HEK293 (cell line): ENCODE measurements at regions not wholly inside any gene's neighbourhood (a gene's known extent, or its start where the extent isn't known, plus 50 kb on each side); places are given as distances from the start of the nearest gene placed in this dataset.

ENCODE experiments used
- CTCF ChIA-PET: fragments of 350-600 bp; formaldehyde crosslinking; extraction: SDS; loops from one replicate; lab custom pipeline; 2021; ENCODE audit warnings: antibody characterized with exemption; lab: Yijun Ruan, JAX
- POLR2A ChIA-PET: fragments of 300-600 bp; formaldehyde crosslinking; extraction: SDS; loops from one replicate; lab custom pipeline; 2020; ENCODE audit warnings: antibody characterized with exemption, inconsistent platforms; lab: Yijun Ruan, JAX
- H3K27ac ChIP-seq: fragments of 200-500 bp; sonication (Bioruptor generic); 2 replicates; pipeline ENCODE4 v1.5.1; 2014; ENCODE audit warnings: low read depth, low read length, control low read depth, inconsistent platforms; ENCODE audit errors: extremely low read depth
- H3K36me3 ChIP-seq, 2 experiments: fragments of 200-500 bp in 1 of 2; sonication (Bioruptor generic) in 1 of 2; 1 replicate in 1 of 2; 2 replicates in 1 of 2; pipeline ENCODE4 v1.5.1; 2014 to 2017; ENCODE audit warnings: inconsistent platforms in 2 of 2, low read length in 2 of 2; ENCODE audit not compliant: control insufficient read depth in 2 of 2, insufficient read depth in 1 of 2
- H3K4me1 ChIP-seq: fragments of 200-500 bp; sonication (Bioruptor generic); 2 replicates; pipeline ENCODE4 v1.5.1; 2014; ENCODE audit warnings: mild to moderate bottlenecking, low read length, inconsistent platforms; ENCODE audit not compliant: control insufficient read depth, insufficient read depth
- H3K4me3 ChIP-seq: 2 replicates; pipeline ENCODE4 v1.5.1; 2011; ENCODE audit warnings: low read depth, mild to moderate bottlenecking, control low read depth, low read length, moderate library complexity
- H3K9me3 ChIP-seq: fragments of 200-500 bp; sonication (Bioruptor generic); 2 replicates; pipeline ENCODE4 v1.5.1; 2014; ENCODE audit warnings: low read depth, low read length, inconsistent platforms; ENCODE audit not compliant: control insufficient read depth, insufficient read depth
- SP2 ChIP-seq: fragments of 450-650 bp; formaldehyde crosslinking; IDR thresholded peaks from 2 replicates; pipeline ENCODE4 v1.5.1; 2016; ENCODE audit warnings: missing biosample characterization, missing genetic modification characterization
- ZFP69B ChIP-seq: fragments of 450-650 bp; formaldehyde crosslinking; IDR thresholded peaks from 2 replicates; pipeline ENCODE4 v1.5.1; 2016; ENCODE audit warnings: missing biosample characterization, missing genetic modification characterization
- ZNF157 ChIP-seq: fragments of 450-650 bp; formaldehyde crosslinking; IDR thresholded peaks from 2 replicates; pipeline ENCODE4 v1.5.1; 2016; ENCODE audit warnings: missing biosample characterization, missing genetic modification characterization
- ZNF169 ChIP-seq: fragments of 450-650 bp; formaldehyde crosslinking; IDR thresholded peaks from 2 replicates; pipeline ENCODE4 v1.5.1; 2016; ENCODE audit warnings: missing biosample characterization, missing genetic modification characterization
- ZNF174 ChIP-seq: fragments of 450-650 bp; formaldehyde crosslinking; IDR thresholded peaks from 2 replicates; pipeline ENCODE4 v1.5.0; 2017; ENCODE audit warnings: missing biosample characterization, mild to moderate bottlenecking, missing genetic modification characterization
- ZNF175 ChIP-seq: fragments of 450-650 bp; formaldehyde crosslinking; IDR thresholded peaks from 2 replicates; pipeline ENCODE4 v1.5.1; 2016; ENCODE audit warnings: missing biosample characterization, missing genetic modification characterization
- ZNF404 ChIP-seq: fragments of 450-650 bp; formaldehyde crosslinking; IDR thresholded peaks from 2 replicates; pipeline ENCODE4 v1.5.1; 2017; ENCODE audit warnings: missing biosample characterization, missing genetic modification characterization
- ZNF501 ChIP-seq: fragments of 450-650 bp; formaldehyde crosslinking; IDR thresholded peaks from 2 replicates; pipeline ENCODE4 v1.5.1; 2016; ENCODE audit warnings: missing biosample characterization, missing genetic modification characterization
- ZNF596 ChIP-seq: fragments of 450-650 bp; IDR thresholded peaks from 2 replicates; pipeline ENCODE4 v1.5.0; 2018; ENCODE audit warnings: missing biosample characterization, mild to moderate bottlenecking, missing genetic modification characterization, moderate library complexity
- ZNF610 ChIP-seq: fragments of 450-650 bp; formaldehyde crosslinking; IDR thresholded peaks from 2 replicates; pipeline ENCODE4 v1.5.1; 2016; ENCODE audit warnings: missing biosample characterization, missing genetic modification characterization, borderline replicate concordance
- ZNF624 ChIP-seq: fragments of 450-650 bp; formaldehyde crosslinking; IDR thresholded peaks from 2 replicates; pipeline ENCODE4 v1.5.1; 2017; ENCODE audit warnings: missing biosample characterization, missing genetic modification characterization
- ZNF660 ChIP-seq: fragments of 450-650 bp; IDR thresholded peaks from 2 replicates; pipeline ENCODE4 v1.5.1; 2018; ENCODE audit warnings: missing biosample characterization, mild to moderate bottlenecking, missing genetic modification characterization
- ZNF830 ChIP-seq: fragments of 450-650 bp; IDR thresholded peaks from 2 replicates; pipeline ENCODE4 v1.5.0; 2018; ENCODE audit warnings: missing biosample characterization, missing genetic modification characterization, low read depth, mild to moderate bottlenecking, moderate library complexity
- ZSCAN16 ChIP-seq: fragments of 450-650 bp; formaldehyde crosslinking; IDR thresholded peaks from 2 replicates; pipeline ENCODE4 v1.5.1; 2016; ENCODE audit warnings: missing biosample characterization, missing genetic modification characterization
- TF ChIP-seq, protein P1 (sequence below): fragments of 450-650 bp; formaldehyde crosslinking; conservative IDR thresholded peaks from 2 replicates; pipeline ENCODE4 v1.5.1; 2016; ENCODE audit warnings: low read depth, missing biosample characterization, missing genetic modification characterization
- TF ChIP-seq, protein P2 (sequence below): fragments of 450-650 bp; formaldehyde crosslinking; IDR thresholded peaks from 2 replicates; pipeline ENCODE4 v1.5.1; 2016; ENCODE audit warnings: missing biosample characterization, missing genetic modification characterization
- TF ChIP-seq, protein P3 (sequence below): fragments of 450-650 bp; formaldehyde crosslinking; IDR thresholded peaks from 2 replicates; pipeline ENCODE4 v1.5.1; 2016; ENCODE audit warnings: missing biosample characterization, missing genetic modification characterization
- TF ChIP-seq, protein P4 (sequence below): fragments of 450-650 bp; formaldehyde crosslinking; IDR thresholded peaks from 2 replicates; pipeline ENCODE4 v1.5.1; 2016; ENCODE audit warnings: missing biosample characterization, missing genetic modification characterization

DNA sequence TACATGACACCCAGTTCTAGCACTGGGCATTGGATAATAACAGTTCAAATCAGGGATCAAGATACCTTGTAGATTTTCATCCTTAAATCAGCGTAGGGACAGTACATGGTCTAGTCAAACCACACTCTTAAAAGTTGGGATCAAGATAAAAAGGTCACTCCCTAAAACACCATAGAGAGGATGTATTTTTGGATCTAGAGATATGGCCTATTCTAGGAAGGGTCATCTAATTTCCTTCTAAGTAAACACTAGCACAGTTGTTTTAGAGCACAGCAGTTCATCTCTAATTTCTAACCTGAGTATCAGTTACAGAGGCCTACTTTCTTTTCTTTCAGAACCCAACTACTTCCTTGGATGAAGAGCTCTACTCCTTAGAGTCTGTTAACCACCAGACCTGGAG lies 166.4 kb upstream of the GRIN3A start:
- no peaks in the 10 kb centered on the region for H3K9me3 ChIP-seq
- CTCF ChIA-PET = no interaction called here
- TF ChIP-seq, protein P1, sequence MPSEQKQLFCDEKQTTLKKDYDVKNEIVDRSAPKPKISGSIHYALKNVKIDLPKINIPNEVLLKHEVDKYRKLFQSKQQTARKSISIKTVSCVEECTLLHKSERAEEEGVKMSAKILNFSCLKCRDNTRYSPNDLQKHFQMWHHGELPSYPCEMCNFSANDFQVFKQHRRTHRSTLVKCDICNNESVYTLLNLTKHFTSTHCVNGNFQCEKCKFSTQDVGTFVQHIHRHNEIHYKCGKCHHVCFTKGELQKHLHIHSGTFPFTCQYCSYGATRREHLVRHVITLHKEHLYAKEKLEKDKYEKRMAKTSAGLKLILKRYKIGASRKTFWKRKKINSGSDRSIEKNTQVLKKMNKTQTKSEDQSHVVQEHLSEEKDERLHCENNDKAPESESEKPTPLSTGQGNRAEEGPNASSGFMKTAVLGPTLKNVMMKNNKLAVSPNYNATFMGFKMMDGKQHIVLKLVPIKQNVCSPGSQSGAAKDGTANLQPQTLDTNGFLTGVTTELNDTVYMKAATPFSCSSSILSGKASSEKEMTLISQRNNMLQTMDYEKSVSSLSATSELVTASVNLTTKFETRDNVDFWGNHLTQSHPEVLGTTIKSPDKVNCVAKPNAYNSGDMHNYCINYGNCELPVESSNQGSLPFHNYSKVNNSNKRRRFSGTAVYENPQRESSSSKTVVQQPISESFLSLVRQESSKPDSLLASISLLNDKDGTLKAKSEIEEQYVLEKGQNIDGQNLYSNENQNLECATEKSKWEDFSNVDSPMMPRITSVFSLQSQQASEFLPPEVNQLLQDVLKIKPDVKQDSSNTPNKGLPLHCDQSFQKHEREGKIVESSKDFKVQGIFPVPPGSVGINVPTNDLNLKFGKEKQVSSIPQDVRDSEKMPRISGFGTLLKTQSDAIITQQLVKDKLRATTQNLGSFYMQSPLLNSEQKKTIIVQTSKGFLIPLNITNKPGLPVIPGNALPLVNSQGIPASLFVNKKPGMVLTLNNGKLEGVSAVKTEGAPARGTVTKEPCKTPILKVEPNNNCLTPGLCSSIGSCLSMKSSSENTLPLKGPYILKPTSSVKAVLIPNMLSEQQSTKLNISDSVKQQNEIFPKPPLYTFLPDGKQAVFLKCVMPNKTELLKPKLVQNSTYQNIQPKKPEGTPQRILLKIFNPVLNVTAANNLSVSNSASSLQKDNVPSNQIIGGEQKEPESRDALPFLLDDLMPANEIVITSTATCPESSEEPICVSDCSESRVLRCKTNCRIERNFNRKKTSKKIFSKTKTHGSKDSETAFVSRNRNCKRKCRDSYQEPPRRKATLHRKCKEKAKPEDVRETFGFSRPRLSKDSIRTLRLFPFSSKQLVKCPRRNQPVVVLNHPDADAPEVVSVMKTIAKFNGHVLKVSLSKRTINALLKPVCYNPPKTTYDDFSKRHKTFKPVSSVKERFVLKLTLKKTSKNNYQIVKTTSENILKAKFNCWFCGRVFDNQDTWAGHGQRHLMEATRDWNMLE (tag by site-specific recombination) = no peak
- no peak for TF ChIP-seq ZNF157 (tag by site-specific recombination)
- no peak for TF ChIP-seq ZSCAN16 (tag by site-specific recombination)
- TF ChIP-seq, protein P2, sequence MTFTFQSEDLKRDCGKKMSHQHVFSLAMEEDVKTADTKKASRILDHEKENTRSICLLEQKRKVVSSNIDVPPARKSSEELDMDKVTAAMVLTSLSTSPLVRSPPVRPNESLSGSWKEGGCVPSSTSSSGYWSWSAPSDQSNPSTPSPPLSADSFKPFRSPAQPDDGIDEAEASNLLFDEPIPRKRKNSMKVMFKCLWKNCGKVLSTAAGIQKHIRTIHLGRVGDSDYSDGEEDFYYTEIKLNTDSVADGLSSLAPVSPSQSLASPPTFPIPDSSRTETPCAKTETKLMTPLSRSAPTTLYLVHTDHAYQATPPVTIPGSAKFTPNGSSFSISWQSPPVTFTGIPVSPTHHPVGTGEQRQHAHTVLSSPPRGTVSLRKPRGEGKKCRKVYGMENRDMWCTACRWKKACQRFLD (tag by site-specific recombination) = no peak
- TF ChIP-seq, all 188 proteins: peak for 0
- POLR2A ChIA-PET = no interaction called here
- H3K4me3 ChIP-seq = no peak overlapping the region
- no peaks in the 10 kb centered on the region for H3K4me1 ChIP-seq
- H3K27ac ChIP-seq = no peak overlapping the region
- H3K36me3 ChIP-seq = no peaks in the 10 kb centered on the region

DNA sequence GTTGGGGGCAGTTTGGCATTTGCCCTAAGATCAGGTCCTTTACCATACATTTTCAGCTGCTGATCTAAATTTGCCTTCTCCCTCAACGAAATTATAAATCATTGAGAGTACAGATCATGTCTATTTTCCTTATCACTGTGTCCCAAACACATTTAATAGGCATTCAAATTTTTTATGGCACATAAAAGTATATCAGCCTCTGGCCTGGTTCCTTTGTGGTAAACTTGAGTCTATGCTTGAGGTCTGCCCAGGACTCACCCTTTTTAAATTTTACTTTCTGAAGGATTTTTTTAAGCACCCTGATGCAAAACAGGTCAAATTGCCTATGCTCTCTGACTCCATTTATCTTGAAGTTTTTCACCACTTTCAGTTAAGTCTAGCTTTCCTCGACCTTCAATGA lies 163.6 kb upstream of the GRIN3A start:
- Histone ChIP-seq H3K4me1 (no peaks in the 10 kb centered on the region), H3K27ac (no peak overlapping the region), H3K9me3 (no peaks in the 10 kb centered on the region), H3K36me3 (no peaks in the 10 kb centered on the region), H3K4me3 (no peak overlapping the region)
- TF ChIP-seq ZFP69B (tag by site-specific recombination) (no peak), ZNF624 (tag by site-specific recombination) (no peak), ZNF596 (tag by site-specific recombination) (no peak), ZNF174 (tag by site-specific recombination) (no peak), SP2 (tag by site-specific recombination) (no peak)
- ChIA-PET POLR2A (no interaction called here), CTCF (interaction anchor here (0.5 to 0.6 kb wide), 2 partner anchors 16 to 38 kb away, joined by 3 read pairs; no protein-coding TSS in a partner anchor)

DNA sequence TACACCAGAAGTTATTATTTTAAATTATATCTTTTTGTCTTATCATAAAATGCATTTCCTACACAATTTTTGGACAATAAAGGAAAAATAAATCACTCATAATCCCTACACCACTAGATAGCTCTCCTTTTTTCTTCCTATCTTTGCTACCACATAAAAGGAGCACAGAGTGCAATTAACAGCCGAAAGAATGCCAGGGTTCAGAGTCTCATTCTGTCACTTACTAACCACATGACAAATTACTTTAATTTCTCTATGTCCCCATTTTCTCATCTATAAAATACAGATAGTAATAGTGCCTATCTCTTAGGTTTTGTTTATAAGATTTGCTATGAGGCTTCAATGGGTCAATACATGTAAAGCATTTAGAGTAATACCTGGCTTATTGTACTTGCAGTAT lies 158.7 kb upstream of the GRIN3A start:
- Histone ChIP-seq H3K36me3 (no peaks in the 10 kb centered on the region), H3K4me1 (no peaks in the 10 kb centered on the region), H3K27ac (no peak overlapping the region), H3K9me3 (no peaks in the 10 kb centered on the region), H3K4me3 (no peak overlapping the region)
- CTCF ChIA-PET = no interaction called here
- POLR2A ChIA-PET = no interaction called here
- TF ChIP-seq ZNF610 (tag by site-specific recombination) = no peak
- no peak for TF ChIP-seq ZNF501 (tag by site-specific recombination)
- no peak for TF ChIP-seq ZNF660 (tag by site-specific recombination)
- TF ChIP-seq, protein P1 (tag by site-specific recombination) = no peak
- no peak for TF ChIP-seq ZNF175 (tag by site-specific recombination)
- TF ChIP-seq, protein P3, sequence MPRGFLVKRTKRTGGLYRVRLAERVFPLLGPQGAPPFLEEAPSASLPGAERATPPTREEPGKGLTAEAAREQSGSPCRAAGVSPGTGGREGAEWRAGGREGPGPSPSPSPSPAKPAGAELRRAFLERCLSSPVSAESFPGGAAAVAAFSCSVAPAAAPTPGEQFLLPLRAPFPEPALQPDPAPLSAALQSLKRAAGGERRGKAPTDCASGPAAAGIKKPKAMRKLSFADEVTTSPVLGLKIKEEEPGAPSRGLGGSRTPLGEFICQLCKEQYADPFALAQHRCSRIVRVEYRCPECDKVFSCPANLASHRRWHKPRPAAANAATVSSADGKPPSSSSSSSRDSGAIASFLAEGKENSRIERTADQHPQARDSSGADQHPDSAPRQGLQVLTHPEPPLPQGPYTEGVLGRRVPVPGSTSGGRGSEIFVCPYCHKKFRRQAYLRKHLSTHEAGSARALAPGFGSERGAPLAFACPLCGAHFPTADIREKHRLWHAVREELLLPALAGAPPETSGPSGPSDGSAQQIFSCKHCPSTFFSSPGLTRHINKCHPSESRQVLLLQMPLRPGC (tag by site-specific recombination) = no peak
- no peak for TF ChIP-seq ZNF404 (tag by site-specific recombination)
- no peak for TF ChIP-seq ZNF830
- TF ChIP-seq ZNF169 (tag by site-specific recombination) = no peak
- TF ChIP-seq, protein P4, sequence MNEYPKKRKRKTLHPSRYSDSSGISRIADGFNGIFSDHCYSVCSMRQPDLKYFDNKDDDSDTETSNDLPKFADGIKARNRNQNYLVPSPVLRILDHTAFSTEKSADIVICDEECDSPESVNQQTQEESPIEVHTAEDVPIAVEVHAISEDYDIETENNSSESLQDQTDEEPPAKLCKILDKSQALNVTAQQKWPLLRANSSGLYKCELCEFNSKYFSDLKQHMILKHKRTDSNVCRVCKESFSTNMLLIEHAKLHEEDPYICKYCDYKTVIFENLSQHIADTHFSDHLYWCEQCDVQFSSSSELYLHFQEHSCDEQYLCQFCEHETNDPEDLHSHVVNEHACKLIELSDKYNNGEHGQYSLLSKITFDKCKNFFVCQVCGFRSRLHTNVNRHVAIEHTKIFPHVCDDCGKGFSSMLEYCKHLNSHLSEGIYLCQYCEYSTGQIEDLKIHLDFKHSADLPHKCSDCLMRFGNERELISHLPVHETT (tag by site-specific recombination) = no peak
